SK-N-SH (cell line): ENCODE measurements at regions not wholly inside any gene's neighbourhood (a gene's known extent, or its start where the extent isn't known, plus 50 kb on each side); places are given as distances from the start of the nearest gene placed in this dataset.
A peak's percentile ranks its signal among the peaks of the same experiment; 100 is the strongest.

Experiments used
- CTCF ChIA-PET: fragments of 300-600, 350-600 bp; formaldehyde crosslinking; extraction: SDS; loops from one replicate; lab custom pipeline; 2021; lab: Yijun Ruan, JAX
- POLR2A ChIA-PET: fragments of 350-600 bp; sonication (Branson Sonifier 250); formaldehyde crosslinking; extraction: SDS; loops from one replicate; lab custom pipeline; 2020; ENCODE audit warnings: antibody characterized with exemption, inconsistent platforms; lab: Yijun Ruan, JAX
- DNase-seq: peaks from one replicate; pipeline ENCODE4 v3.0.0; 2012
- H2AFZ ChIP-seq: fragments of 200-600 bp; sonication (generic); 2 replicates; pipeline ENCODE4 v1.8.1; 2016; ENCODE audit warnings: antibody characterized with exemption, mild to moderate bottlenecking, low read depth
- H3F3A ChIP-seq: fragments of 200-600 bp; sonication (generic); replicated peaks from 2 replicates; pipeline ENCODE3; 2016; ENCODE audit warnings: antibody characterized with exemption, mild to moderate bottlenecking; ENCODE audit not compliant: insufficient read depth
- H3K27ac ChIP-seq, 2 experiments: fragments of 200-500 bp in 1 of 2; fragments of 200-600 bp in 1 of 2; sonication (Bioruptor generic) in 1 of 2; sonication (generic), shearing (Covaris generic) in 1 of 2; 2 replicates each; pipeline versions ENCODE4 v1.5.1 to v1.6.1; 2014 to 2016; ENCODE audit warnings: low read depth in 2 of 2, inconsistent platforms in 1 of 2, low read length in 1 of 2, mild to moderate bottlenecking in 1 of 2, mixed read lengths in 1 of 2
- H3K27me3 ChIP-seq: fragments of 200-600 bp; sonication (generic), shearing (Covaris generic); 2 replicates; pipeline ENCODE4 v1.6.1; 2016; ENCODE audit warnings: mixed run types; ENCODE audit not compliant: insufficient read depth
- H3K36me3 ChIP-seq, 2 experiments: fragments of 200-500 bp in 1 of 2; fragments of 200-600 bp in 1 of 2; sonication (Bioruptor generic) in 1 of 2; sonication (generic) in 1 of 2; replicated peaks in 1 of 2; 2 replicates each; pipeline versions ENCODE3 to v1.5.1; 2014 to 2016; ENCODE audit warnings: low read length in 1 of 2, mild to moderate bottlenecking in 1 of 2; ENCODE audit not compliant: insufficient read depth in 2 of 2, control insufficient read depth in 1 of 2
- H3K4me1 ChIP-seq, 2 experiments: fragments of 200-500 bp in 1 of 2; fragments of 200-600 bp in 1 of 2; sonication (Bioruptor generic) in 1 of 2; sonication (generic), shearing (Covaris generic) in 1 of 2; 2 replicates each; pipeline versions ENCODE4 v1.5.1 to v1.6.1; 2014 to 2016; ENCODE audit warnings: low read depth in 1 of 2, low read length in 1 of 2, mixed run types in 1 of 2; ENCODE audit not compliant: insufficient read depth in 2 of 2, control insufficient read depth in 1 of 2
- H3K4me2 ChIP-seq: fragments of 200-600 bp; sonication (generic), shearing (Covaris generic); 2 replicates; pipeline ENCODE4 v1.6.1; 2017; ENCODE audit warnings: mixed run types
- H3K4me3 ChIP-seq, 2 experiments: fragments of 200-500 bp in 1 of 2; fragments of 200-600 bp in 1 of 2; sonication (Bioruptor generic) in 1 of 2; sonication (generic), shearing (Covaris generic) in 1 of 2; 2 replicates each; pipeline versions ENCODE4 v1.5.1 to v1.8.1; 2014 to 2016; ENCODE audit warnings: low read depth in 2 of 2, inconsistent platforms in 1 of 2, low read length in 1 of 2, mild to moderate bottlenecking in 1 of 2, mixed read lengths in 1 of 2, moderate library complexity in 1 of 2
- H3K79me2 ChIP-seq: fragments of 200-600 bp; sonication (generic); 2 replicates; pipeline ENCODE4 v1.8.1; 2017; ENCODE audit warnings: mild to moderate bottlenecking; ENCODE audit not compliant: insufficient read depth
- H3K9ac ChIP-seq: fragments of 200-600 bp; sonication (generic); 2 replicates; pipeline ENCODE4 v1.6.1; 2017; ENCODE audit warnings: mixed run types
- H3K9me2 ChIP-seq: fragments of 200-600 bp; sonication (generic); 2 replicates; pipeline ENCODE4 v1.6.1; 2017; ENCODE audit warnings: mixed run types
- H3K9me3 ChIP-seq: fragments of 200-600 bp; sonication (generic); 2 replicates; pipeline ENCODE4 v1.6.1; 2017; ENCODE audit warnings: mixed run types, mild to moderate bottlenecking, moderate library complexity
- H4K20me1 ChIP-seq: fragments of 200-600 bp; sonication (generic); 2 replicates; pipeline ENCODE4 v1.6.1; 2017; ENCODE audit warnings: mild to moderate bottlenecking, mixed run types; ENCODE audit not compliant: insufficient read depth
- CHD2 ChIP-seq: fragments of 150-350 bp; IDR thresholded peaks from 2 replicates; pipeline ENCODE4 v1.6.1; 2018; ENCODE audit warnings: low read length; ENCODE audit not compliant: partially characterized antibody
- EP300 ChIP-seq, 2 experiments: IDR thresholded peaks; 2 replicates each; pipeline versions ENCODE4 v1.4.0 to v1.6.1; 2012; ENCODE audit warnings: borderline replicate concordance in 1 of 2, low read depth in 1 of 2, low read length in 1 of 2
- FOXJ3 ChIP-seq: sonication (generic); formaldehyde crosslinking; IDR thresholded peaks from 2 replicates; pipeline ENCODE4 v1.5.1; 2020; ENCODE audit warnings: mild to moderate bottlenecking, missing genetic modification reagents
- GABPA ChIP-seq: IDR thresholded peaks from 2 replicates; pipeline ENCODE4 v1.4.0; 2012; ENCODE audit warnings: low read depth, mild to moderate bottlenecking
- MEF2A ChIP-seq: IDR thresholded peaks from 2 replicates; pipeline ENCODE4 v1.4.0; 2012; ENCODE audit warnings: low read depth, borderline replicate concordance
- NFIC ChIP-seq: IDR thresholded peaks from 2 replicates; pipeline ENCODE4 v1.4.0; 2012; ENCODE audit warnings: borderline replicate concordance
- RFX5 ChIP-seq: IDR thresholded peaks from 2 replicates; pipeline ENCODE4 v1.6.1; 2012; ENCODE audit warnings: mild to moderate bottlenecking, improper control_type of control experiment, low read length
- SIN3A ChIP-seq: IDR thresholded peaks from 2 replicates; pipeline ENCODE4 v1.6.1; 2012; ENCODE audit warnings: low read depth, mild to moderate bottlenecking, low read length, moderate library complexity, borderline replicate concordance
- TCF12 ChIP-seq: IDR thresholded peaks from 2 replicates; pipeline ENCODE4 v1.4.0; 2012
- TEAD4 ChIP-seq: IDR thresholded peaks from 2 replicates; pipeline ENCODE4 v1.4.0; 2012; ENCODE audit warnings: mild to moderate bottlenecking, borderline replicate concordance; ENCODE audit not compliant: insufficient read depth
- WGBS: methylation state at CpG from one replicate; pipeline ENCODE4 v1.1.6; 2017; ENCODE audit warnings: low lambda C conversion rate; 5-methylcytosine and 5-hydroxymethylcytosine counted together
- TF ChIP-seq, protein P1 (sequence below): IDR thresholded peaks from 2 replicates; pipeline ENCODE4 v1.4.0; 2012; ENCODE audit warnings: low read depth
- TF ChIP-seq, protein P2 (sequence below): fragments of 150-350 bp; IDR thresholded peaks from 2 replicates; pipeline ENCODE4 v1.6.1; 2017; ENCODE audit warnings: antibody characterized with exemption, low read length, low read depth, borderline replicate concordance
- TF ChIP-seq, protein P3 (sequence below): fragments of 200-600 bp; sonication (generic); IDR thresholded peaks from 2 replicates; pipeline ENCODE4 v1.6.1; 2017; ENCODE audit warnings: antibody characterized with exemption, mild to moderate bottlenecking, moderate library complexity

DNA sequence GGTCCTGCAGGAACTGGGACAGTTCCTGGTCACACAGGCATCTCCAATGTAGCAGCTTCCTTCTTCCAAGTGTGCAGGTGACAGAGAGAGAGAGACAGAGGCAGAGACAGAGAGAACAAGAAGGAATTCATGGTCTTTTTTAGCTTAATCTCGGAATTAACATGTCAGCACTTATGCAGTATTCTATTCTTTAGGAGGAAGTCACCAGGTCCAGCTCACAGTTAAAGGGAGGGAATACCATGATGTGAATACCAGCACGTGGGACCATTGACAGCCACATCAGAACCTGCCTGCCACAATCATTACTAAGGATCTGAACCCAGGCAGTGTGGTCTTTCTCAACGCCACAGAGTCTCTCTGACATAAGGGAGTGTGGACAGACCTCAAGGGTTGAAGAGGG is 341.6 kb downstream of the MN1 start:
- DNase-seq, result no peak
- H3F3A ChIP-seq, result peaks cover 36% of the 10 kb centered on the region
- no peaks in the 10 kb centered on the region for H3K9me2 ChIP-seq
- H3K9ac ChIP-seq, result no peak overlapping the region
- no peak for TF ChIP-seq GABPA
- TF ChIP-seq TCF12, result no peak
- H3K36me3 ChIP-seq, result no peaks in the 10 kb centered on the region
- peak overlapping the region in 1 of 2 experiments; percentile 61; a peak in 2 of 4 replicates for H3K27ac ChIP-seq
- H4K20me1 ChIP-seq, result no peaks in the 10 kb centered on the region
- no peak overlapping the region for H2AFZ ChIP-seq
- no peaks in the 10 kb centered on the region for H3K79me2 ChIP-seq
- no peaks in the 10 kb centered on the region for H3K27me3 ChIP-seq
- H3K9me3 ChIP-seq, result no peaks in the 10 kb centered on the region
- CTCF ChIA-PET, result interaction anchor here (1.2 kb wide), 1 partner anchor 269 kb away, joined by 3 read pairs; no protein-coding TSS in a partner anchor
- WGBS, result 60% methylated on average over 3 of the region's 3 CpGs
- H3K4me3 ChIP-seq, result no peak overlapping the region
- POLR2A ChIA-PET, result no interaction called here
- H3K4me2 ChIP-seq, result no peak overlapping the region
- H3K4me1 ChIP-seq, result peaks cover 0 to 35% of the 10 kb centered on the region in 2 experiments; a peak in 3 of 4 replicates

DNA sequence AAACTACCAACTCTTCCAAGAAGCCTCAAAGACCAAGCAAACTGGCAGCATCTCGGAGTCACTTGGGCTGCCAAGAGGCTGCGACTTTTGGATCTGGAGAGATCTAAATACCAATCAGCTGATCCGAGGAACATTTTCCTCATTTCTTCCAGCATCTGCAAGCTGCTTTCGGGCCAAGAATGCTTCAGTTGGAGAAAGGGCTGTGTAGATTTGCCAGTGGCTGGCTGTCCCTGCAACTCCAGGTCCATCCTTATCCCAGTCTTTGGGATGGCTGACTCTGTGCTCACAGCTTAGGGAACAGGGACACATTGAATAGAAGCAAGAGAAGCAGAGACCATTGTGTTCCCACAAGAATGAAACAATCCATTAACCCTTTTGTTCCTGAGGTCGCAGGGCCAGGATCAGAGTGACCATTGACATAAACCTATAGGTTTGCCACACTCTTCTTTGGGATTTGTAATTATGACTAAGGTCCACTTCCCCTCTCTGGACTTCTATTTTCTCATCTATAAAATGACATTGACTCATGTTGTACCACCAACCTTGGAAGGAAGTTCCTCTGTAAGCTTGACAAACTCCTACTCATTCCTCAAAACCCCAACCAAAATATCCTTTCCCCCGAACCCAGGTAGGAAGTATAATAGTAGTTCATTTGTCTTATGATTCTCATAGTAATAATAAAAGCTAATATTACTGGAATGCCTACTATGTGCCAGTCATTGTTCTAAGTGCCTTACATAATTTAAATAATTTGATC is 340.8 kb downstream of the MN1 start:
- no peaks in the 10 kb centered on the region for H3K79me2 ChIP-seq
- H3K4me2 ChIP-seq, result peak overlapping the region; percentile 38; the same call in 1 of the 2 replicates
- H3K9ac ChIP-seq, result peak overlapping the region; percentile 25; the same call in 1 of the 2 replicates
- no peaks in the 10 kb centered on the region for H3K27me3 ChIP-seq
- ChIA-PET CTCF (interaction anchor here (1.2 kb wide), 1 partner anchor 268 kb away, joined by 3 read pairs; no protein-coding TSS in a partner anchor), POLR2A (no interaction called here)
- H3K4me1 ChIP-seq, result peaks cover 0 to 35% of the 10 kb centered on the region in 2 experiments; a peak in 3 of 4 replicates
- H2AFZ ChIP-seq, result no peak overlapping the region; the same call in 1 of the 2 replicates
- no peak for DNase-seq
- no peak overlapping the region for H3K4me3 ChIP-seq
- peak overlapping the region in 1 of 2 experiments; percentile 61; a peak in 2 of 4 replicates for H3K27ac ChIP-seq
- no peaks in the 10 kb centered on the region for H3K9me3 ChIP-seq
- no peaks in the 10 kb centered on the region for H3K9me2 ChIP-seq
- 56% methylated on average over 6 of the region's 6 CpGs for WGBS
- TF ChIP-seq TCF12, result no peak; the same call in none of the 2 replicates
- peak; percentile 62; the same call in 1 of the 2 replicates for TF ChIP-seq NFIC
- no peaks in the 10 kb centered on the region for H4K20me1 ChIP-seq
- peaks cover 36% of the 10 kb centered on the region for H3F3A ChIP-seq
- H3K36me3 ChIP-seq, result no peaks in the 10 kb centered on the region

DNA sequence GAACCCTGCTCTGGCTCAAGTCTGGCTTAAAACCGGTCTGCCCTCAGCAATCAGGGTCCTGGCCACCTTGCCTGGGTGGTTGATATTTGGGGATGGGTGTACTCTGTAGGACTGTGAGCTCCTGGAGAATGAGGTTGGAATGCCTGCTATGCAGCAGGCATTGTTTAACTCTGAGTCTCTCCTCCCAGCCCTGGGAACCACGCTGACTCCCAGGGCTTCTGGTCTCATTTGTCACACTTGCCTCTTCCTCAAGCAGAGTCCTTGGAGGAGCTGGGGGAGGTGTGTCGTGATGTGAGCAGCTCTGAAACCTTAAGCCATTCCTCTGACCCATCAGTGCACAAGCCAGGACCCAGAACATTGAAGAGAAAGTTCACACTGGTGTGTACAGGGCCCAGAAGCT is 340.1 kb downstream of the MN1 start:
- Histone ChIP-seq H3K9ac (peak overlapping the region; percentile 43; the same call in 1 of the 2 replicates), H3K4me1 (peaks cover 0 to 33% of the 10 kb centered on the region in 2 experiments; a peak in 3 of 4 replicates), H3K27ac (peak overlapping the region in 1 of 2 experiments; percentile 61; a peak in 2 of 4 replicates)
- TF ChIP-seq SIN3A (no peak), FOXJ3 (CRISPR knock-in tag) (no peak), MEF2A (no peak), RFX5 (no peak), TEAD4 (peak; percentile 88), GABPA (no peak), CHD2 (no peak), EP300 (IDR thresholded peaks at IDR 0.05; ENCODE audit: borderline replicate concordance in 1 of 2, low read depth in 1 of 2, low read length in 1 of 2) (peak in 1 of 2 experiments; percentile 49; a peak in 1 of 4 replicates)
- TF ChIP-seq, protein P1, sequence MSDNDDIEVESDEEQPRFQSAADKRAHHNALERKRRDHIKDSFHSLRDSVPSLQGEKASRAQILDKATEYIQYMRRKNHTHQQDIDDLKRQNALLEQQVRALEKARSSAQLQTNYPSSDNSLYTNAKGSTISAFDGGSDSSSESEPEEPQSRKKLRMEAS, result 0 out of 2 replicates have a peak, but pooled peaks have one; percentile 26
- TF ChIP-seq, protein P2, sequence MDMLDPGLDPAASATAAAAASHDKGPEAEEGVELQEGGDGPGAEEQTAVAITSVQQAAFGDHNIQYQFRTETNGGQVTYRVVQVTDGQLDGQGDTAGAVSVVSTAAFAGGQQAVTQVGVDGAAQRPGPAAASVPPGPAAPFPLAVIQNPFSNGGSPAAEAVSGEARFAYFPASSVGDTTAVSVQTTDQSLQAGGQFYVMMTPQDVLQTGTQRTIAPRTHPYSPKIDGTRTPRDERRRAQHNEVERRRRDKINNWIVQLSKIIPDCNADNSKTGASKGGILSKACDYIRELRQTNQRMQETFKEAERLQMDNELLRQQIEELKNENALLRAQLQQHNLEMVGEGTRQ, result no peak
- TF ChIP-seq, protein P3, sequence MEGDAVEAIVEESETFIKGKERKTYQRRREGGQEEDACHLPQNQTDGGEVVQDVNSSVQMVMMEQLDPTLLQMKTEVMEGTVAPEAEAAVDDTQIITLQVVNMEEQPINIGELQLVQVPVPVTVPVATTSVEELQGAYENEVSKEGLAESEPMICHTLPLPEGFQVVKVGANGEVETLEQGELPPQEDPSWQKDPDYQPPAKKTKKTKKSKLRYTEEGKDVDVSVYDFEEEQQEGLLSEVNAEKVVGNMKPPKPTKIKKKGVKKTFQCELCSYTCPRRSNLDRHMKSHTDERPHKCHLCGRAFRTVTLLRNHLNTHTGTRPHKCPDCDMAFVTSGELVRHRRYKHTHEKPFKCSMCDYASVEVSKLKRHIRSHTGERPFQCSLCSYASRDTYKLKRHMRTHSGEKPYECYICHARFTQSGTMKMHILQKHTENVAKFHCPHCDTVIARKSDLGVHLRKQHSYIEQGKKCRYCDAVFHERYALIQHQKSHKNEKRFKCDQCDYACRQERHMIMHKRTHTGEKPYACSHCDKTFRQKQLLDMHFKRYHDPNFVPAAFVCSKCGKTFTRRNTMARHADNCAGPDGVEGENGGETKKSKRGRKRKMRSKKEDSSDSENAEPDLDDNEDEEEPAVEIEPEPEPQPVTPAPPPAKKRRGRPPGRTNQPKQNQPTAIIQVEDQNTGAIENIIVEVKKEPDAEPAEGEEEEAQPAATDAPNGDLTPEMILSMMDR, result no peak

More for the DNA sequence above, 340.1 kb downstream of the MN1 start:
- Histone ChIP-seq H4K20me1 (no peaks in the 10 kb centered on the region), H3K9me3 (no peaks in the 10 kb centered on the region), H3F3A (peaks cover 32% of the 10 kb centered on the region), H3K36me3 (no peaks in the 10 kb centered on the region), H3K4me2 (peak overlapping the region; percentile 38; the same call in 1 of the 2 replicates), H3K9me2 (no peaks in the 10 kb centered on the region), H2AFZ (no peak overlapping the region), H3K79me2 (no peaks in the 10 kb centered on the region), H3K27me3 (no peaks in the 10 kb centered on the region), H3K4me3 (no peak overlapping the region)
- POLR2A ChIA-PET, result no interaction called here
- DNase-seq, result no peak
- 31% methylated on average over 3 of the region's 3 CpGs for whole genome bisulfite sequencing
- CTCF ChIA-PET, result interaction anchor here (1.2 to 1.5 kb wide), 2 partner anchors 11 to 267 kb away, joined by 3 read pairs; no protein-coding TSS in a partner anchor
